H4 (cell line): ENCODE measurements at regions not wholly inside any gene's neighbourhood (a gene's known extent, or its start where the extent isn't known, plus 50 kb on each side); places are given as distances from the start of the nearest gene placed in this dataset.

Experiments used
- DNase-seq: peaks from one replicate; pipeline ENCODE4 v3.0.0-alpha.2; 2015; ENCODE audit warnings: low spot score

DNA sequence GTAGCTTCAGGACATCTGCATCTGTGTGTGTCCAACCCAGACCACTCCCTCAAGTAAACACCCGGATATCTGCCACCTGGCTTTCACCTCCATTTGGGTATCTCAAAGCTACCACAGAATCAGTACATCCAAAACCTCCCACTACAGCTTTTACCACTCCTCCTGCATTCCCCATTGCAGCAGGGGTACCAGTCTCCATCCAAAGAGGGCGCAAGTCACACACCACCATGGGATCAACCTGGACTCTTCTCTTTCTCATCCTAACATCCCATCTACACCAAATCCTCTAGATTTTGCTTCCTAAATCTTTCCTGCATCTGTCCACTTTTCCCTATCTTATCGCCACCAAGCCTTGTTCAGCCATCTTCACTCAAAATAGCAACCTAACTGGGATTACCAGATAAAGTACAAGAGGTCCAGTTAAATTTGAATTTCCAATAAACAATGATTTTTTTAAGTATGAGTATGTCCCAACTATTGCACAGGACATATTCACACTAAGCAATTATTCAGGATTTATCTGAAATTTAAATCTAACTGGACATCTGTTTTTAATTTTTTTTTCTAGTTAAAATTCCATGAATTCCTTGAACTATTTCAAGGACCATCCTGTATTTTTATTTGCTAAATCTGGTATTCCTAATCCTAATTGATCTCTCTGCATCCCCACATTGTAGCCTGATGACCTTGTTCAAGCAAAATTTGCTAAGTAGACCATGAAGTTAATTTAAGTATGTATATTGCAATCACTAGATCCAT, 164.3 kb upstream of the MLN start:
- DNase-seq, result no peak

DNA sequence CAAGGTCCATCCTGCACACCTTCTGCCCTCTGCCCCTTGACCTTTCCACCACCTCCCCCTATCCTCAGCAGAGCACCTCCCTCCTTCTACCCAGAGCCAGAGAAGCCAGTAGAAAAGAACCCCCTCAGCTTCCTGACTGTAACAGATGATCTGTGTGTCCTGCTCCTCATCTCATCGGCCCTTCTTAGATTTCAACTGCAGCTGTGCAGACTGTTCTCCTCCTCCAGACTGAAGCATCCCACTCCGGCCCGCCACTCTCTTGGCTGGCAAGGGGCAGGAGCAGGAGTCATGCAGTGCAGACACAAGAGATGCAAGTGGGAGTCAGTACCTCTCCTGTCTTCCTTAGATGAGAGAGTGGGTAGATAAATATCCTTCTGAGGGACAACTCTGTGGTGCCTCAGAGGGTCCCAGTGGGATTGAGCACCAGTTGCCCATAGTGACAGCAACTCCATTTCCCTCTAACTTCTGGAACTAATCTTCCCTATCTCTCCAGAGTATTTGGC, 163.5 kb upstream of the MLN start:
- DNase-seq, result no peak

DNA sequence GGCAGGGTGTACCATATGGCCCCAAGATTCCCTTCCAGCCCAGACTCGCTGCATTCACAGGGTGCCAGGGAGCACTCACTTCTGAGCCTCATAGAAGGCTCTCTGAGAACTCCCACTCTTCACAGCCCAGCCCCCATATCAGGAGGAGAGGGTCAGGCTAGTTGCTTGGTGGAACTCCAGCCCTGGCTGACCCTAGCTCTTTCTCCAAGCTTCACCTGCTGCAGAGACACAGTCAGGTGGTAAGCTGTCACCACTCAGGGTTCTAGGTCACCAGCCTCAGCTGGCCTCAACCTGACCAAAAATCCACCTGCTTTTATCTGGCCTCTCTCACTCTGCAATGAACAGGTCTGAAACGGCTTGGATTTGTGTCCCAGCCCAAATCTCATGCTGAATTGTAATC, 162.7 kb upstream of the MLN start:
- DNase-seq, result no peak

DNA sequence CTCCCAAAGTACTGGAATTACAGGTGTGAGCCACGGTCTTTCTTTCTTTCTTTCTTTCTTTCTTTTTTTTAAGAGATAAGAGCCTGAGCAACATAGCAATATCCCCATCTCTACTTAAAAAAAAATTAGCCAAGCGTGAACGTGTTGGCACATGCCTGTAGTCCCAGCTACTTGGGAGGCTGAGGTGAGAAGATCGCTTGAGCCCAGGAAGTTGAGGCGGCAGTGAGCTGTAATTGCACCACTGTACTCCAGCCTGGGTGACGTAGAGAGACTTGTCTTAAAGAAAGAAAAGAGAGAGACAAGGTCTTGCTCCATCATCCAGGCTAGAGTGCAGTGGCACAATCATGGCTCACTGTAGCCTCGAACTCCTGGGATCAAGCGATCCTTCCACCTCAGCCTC, 162.0 kb upstream of the MLN start:
- DNase-seq, result no peak

DNA sequence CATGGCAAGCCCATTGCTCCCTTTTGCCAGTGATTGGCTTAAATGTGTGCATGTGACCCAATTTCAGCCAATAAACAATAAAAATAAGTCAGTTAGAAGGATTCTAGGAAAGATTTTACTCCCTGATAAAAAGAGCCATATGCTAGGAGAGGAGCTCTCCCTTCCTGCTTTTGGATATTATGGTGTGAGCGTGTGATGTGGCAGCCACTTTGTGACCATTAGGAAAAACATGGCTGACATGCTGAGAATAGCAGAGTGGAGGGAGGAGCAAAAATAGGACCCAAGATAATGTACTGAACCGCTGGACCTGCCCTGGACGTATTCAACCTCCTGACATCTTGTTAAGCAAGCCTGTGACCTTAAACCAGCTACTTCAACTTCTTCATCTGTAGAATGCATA, 160.6 kb upstream of the MLN start:
- DNase-seq, result no peak

DNA sequence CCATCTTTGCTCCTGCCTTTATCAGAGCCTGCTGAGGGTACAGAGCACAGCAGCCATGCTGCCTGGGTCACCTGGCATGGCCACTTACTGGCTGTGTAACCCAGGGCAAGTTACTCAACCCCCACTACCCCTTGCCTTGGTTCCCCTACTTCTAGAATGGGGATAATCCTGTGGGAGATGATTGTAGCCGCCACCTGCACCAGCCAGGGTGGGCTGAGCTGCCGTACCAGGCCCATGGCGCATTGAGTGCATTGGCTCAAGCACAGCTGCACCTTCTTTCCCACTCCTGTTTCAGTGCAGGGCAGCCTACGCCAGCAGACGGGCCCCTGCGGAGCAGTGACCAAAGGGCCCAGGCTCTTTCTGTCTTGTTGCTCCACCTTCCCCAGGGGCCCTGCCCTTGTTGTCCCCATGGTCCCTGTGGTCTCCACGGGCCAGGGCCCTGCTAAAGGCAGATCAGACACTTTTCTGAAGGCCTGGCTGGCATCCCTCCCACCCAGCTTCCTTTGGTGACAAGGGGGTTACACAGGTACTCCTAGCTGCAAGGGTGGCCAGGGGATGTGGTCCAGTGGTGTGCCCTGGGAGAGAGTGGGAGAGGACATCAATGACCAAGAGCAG, 159.4 kb upstream of the MLN start:
- no peak for DNase-seq

DNA sequence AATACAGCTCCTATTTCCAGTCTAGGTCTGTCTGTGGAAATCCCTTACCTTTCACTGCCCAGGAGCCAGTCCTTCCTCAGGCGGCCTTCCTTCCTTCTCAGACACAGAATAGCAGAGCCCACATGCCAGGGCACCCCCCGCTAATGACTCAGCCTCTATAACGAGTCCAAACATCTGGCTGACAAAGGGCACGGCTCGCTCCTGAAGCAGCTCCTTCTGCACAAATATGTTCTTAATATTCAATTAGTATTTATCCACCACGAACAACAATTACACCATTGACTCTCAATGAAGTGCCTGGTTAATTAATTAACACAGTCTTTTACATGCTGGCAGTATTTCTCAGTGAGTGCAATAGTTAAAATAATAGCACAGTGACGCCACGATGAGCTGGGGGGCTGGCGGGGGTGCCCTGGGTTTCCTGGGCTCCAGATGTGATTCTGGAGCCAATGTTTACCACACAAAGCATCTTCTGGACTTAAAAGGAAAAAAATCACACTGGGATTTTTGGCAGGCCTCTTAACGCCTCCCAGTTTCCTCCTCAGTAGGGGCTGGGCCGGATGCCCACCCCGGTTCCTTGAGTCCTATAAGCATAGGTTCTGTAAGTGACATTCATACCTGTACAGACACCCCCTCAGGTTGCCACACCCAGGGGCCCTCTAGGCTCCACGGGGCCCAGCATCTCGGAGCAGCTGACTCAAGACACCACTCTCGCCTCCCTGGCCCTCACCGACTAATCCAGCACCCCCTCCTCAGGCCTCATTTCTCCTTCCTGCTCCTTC, 158.6 kb upstream of the MLN start:
- no peak for DNase-seq

DNA sequence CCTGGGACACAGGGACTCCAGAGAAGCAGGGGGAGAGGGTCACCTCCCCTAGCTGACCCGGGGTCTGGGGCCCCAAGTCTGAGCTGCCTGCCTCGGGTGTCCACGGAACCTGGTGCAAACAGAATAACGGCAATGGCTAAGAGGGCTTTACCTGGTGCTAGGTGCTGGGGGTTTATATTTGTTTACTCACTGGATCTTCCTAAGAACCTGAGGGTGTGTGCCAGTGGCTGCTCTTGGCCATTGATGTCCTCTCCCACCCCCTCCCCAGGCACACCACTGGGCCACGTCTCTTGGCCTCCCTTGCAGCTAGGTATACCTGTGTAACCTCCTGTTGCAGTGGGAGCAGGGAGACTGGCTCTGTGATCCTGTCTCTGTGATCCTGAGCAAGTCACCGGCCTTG, 157.9 kb upstream of the MLN start:
- no peak for DNase-seq

DNA sequence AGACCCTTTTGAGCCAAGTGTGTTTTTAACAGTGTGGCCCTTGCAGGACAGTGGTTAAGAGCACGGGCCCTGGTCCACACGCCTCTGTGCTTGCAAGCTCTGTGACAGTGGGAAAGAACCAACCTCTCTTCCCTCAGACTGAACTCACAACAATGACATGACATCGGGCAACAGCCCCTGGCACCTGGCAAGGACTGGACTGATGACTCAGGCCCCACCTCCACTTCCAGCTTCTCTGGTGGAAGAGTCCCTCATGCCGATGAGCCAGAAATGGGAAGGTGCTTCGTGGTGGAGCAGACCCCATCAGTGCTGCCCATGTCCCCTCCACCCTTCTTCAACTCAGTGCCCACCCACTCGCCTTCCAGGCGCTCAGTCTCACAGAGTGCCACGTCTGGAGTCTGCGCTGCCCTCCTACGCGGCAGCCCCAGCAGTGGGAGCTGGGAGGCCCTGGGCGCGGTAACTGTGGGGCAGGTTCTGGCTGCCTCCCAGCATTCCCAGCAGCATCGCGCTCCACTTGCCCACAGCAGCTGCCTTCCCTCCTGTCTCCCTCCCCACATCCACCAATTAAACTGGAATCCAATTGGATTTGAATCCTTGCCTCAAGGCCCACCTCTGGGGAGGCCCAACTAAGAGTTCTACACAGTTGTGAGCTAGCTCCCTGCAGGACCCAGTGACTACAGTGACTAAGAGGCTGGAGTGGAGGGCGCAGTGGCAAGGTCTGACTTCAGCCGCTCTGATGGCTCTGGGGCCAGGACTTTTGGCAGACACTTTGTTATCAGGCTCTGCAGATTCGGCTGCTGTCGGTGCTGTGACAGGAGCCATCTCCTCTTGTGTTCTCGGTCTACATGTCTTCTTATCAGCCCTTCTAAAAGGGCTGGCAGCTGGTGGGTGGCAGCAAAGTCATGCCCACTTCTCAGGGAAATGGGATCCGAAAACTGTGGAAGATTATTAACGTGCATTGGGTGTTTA, 156.8 kb upstream of the MLN start:
- DNase-seq, result no peak

DNA sequence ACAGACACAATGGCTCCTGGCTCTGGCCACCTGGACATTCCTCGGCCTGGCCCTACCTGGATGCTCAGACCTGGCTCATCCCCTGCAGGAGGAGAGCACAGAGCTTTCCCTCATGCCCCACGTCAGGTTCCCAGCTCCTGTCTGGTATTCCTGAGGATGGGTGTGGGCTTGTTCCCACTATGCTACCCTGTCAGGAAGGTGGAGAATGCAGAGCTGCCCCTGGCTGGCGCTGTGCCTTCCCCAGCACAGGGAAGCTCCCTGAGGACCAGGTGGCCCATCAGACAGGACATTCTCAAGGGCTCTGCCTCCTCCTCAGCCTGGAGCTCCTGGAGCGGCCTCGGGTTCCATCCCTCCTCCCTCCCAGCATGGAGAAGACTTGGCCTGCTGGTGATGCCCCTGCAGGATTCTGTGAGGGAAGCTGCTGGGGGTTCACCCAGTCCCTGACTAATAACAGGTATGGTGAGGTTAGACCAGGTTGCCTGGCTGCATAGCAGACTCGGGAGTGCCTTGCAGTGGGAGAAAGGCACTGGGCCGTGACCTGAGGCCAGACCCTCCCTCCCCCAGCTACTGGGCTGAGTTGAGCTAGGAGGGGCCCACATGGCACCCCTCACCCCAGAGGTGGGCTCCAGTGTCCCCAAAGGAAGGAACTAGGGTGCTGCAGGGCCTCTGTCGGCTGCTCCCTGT, 156.0 kb upstream of the MLN start:
- no peak for DNase-seq

DNA sequence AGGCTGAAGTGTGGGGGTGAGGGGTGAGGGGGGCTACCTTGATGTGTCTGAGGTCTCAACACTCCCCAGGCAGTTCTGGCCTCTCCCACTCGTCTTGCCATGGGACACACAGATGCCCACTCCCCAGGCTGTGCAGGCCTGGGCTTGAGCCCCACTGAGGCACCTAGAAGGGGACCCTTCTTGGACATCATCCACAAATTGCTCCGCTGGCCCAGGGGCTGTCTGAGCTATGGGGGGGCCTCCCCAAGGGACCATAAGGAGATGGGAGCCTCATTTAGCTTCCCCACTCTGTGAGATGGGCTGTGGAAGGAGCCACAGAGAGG, 155.5 kb upstream of the MLN start:
- no peak for DNase-seq

DNA sequence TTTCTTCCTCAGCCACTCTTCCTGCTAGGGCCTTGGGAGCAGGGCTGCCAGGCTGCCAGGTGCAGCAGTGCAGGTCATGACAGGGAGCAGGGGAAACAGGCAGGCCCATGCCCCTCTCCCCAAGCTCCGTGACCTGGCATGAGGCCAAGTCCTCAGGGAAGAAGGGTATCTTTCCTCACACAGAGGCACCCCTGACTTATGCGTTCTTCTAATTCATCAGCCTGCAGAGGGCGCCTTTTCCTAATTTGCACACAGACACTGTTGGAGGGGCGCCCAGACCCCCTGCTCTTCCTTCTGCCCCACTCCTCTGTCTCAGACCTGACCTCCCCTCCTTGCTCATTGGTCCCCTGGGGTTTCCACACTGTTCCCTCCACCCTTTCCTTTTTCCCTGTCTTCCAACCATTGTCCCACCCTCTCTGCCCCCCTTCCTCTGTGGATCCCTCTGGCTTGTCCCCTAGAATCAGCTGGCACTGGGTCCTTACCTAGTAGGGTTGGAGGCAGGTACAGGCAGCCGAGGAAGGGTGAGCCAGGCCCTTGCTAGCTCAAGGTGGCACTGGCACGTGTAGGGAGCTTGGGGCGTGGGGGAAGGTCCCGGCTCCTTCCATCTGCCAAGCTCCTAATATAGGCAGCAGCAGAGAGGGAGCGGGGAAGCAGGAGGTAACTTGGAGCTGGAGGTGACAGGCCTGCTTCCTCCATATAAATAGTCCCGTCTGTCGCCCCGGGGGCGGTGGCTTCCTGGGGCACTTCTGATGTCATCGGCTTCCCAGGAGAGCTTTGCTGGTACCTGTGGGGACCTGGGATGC, 154.9 kb upstream of the MLN start:
- no peak for DNase-seq

DNA sequence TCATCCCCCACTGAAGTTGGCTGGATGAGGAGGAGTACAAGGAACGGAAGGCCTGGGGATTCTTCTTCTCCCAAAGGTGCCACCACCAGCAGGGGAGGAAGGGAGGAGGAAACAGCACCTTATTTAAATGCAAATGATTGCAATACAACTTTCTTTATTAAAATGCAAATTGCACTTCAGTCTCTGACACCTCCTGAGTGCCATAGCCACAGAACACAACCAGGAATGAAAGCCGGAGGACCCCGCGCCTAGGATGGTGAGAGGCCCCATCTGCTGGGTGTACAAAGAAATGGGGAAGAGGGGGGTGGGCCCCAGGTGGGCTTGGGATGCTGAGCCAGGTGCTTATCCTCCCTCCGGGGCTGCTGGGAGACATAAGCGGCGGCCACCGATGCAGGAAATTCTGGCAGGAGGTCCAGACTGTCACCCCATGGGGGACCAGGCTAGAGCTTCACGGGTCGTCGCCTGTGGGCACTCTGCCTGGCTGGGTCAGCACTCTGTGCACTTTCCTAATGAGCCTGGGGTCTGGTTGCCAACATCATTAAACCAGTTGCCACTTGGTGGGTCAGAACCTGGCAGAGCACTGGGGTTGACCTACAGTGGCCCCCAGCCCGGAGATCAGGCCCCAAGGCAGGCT, 154.2 kb upstream of the MLN start:
- no peak for DNase-seq

DNA sequence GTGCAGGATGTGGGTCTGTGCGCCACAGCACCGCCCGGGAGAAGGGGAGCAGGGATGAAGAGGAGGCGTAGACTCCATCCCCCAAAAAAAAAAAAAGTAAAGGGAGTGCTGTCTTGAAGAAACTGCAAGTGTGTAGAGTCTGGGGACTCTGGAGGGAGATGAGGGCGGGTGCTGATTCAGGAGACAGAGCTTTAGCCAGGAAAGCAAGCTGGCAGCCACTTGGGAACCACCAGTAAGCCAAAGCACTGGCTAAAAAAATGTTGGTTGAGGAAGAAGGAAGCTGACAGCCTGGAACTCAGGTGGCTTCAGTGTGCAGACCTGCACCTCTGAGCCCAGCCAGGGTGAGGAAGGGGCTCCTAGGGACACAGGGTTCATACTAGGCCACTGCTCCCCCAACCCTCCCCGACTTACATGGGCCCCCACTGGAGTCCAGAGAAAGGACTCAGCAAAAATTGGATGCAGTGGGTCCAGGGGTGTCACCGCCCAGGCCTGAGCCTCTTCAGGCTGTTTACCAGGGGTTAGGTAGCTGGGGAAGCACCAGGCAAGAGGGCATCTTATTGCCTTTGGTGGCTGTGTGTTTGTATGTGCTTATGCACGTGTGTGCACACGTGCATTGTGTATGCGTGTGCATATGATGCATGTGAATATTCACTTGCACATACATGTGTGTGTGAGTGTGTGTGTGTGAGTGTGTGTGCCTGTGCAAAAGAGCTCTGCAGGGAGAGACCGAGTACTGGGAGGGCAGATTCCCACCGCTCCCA, 153.5 kb upstream of the MLN start:
- DNase-seq, result no peak

DNA sequence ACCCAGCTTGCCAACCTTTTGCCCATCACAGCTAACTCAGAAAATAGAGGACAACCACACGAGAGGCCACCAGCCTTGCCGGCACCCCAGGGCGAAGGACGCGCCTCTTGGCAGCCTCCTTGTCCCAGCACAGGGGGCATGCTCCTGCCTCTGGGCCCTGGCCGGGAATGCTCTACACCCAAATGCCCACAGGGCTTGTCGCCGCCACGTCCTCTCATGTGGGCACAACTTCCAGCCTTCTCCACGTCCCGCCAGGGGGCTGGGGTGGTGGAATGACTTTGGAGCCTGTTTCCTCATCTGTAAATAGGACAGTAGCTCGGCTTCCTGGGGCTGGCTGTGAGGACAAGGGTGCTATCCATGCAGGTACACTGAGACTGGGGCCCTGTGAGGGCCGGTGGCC, 152.4 kb upstream of the MLN start:
- DNase-seq, result no peak

DNA sequence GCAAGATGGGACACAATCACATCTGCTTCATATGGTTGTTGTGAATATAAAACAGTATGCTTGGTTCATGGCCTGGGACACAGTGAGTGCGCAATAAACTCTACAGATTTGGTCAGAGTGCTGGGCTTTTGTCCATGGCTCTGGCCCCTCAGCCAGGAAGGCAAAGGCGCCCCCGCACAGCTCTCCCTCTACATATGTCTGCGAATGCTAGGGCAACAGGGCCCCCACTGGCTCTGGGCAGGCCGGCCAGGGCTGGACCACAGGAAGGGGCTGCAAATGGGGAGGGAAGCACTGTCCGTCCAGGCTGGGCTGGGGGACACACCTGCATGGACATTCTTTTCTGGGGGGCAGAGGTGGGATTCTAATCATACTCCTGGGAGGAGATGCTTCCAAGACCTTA, 151.8 kb upstream of the MLN start:
- no peak for DNase-seq

DNA sequence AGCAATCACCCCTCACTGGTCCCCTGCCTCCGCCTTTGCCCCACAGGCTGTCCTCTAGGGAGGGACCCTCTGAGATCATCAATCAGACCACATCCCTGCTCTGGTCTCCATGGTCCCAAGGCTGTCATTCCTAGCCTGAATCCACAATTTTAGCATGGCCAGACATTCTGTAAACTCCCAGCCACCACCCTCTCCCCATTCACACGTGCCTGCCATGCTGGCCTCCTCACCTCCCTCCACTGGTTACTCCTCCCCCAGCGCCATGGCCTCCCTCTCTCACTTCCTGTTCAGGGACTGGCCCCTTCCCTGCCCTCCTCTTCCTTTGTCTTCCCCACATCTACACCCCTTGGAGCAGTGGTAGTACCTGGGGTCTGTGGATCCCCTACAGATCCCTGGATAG, 150.7 kb upstream of the MLN start:
- no peak for DNase-seq

DNA sequence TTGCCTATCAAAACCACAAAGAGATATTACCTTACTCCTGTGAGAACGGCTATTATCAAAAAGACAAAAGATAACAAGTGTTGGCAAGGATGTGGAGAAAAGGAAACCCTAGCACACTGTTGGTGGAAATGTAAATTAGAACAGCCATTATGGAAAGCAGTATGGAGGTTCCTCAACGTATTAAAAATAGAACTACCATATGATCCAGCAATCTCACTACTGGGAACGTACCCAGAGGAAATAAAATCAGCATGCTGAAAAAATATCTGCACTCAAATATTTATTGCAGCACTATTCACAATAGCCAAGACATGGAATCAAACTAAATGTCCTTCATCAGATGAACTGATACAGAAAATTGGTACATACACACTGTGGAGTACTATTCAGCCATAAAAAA, 149.4 kb upstream of the MLN start:
- DNase-seq, result no peak

DNA sequence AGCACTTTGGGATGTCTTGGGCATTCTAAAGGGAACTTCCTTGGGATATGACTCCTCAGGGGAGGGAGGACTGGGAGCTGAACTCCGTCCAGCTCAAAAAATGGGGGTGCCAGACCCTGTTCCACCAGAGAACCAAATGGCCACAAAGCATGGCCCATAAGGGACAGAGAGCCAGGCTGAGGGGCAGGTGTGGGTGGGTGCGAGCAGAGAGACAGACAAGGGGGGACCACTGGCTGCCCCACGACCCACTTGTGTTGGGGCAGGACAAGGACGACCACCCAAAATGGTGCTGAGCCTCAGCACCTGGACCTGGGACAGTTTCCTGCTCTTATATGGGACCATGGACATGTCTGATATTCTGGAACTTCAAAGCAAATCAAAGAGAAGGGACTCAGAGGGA, 148.2 kb upstream of the MLN start:
- no peak for DNase-seq
